H9 (cell line): ENCODE measurements at regions not wholly inside any gene's neighbourhood (a gene's known extent, or its start where the extent isn't known, plus 50 kb on each side); places are given as distances from the start of the nearest gene placed in this dataset.

Experiments
- DNase-seq: peaks from one replicate; pipeline ENCODE4 v3.0.0-alpha.2; 2017
- H2AFZ ChIP-seq: one replicate; pipeline ENCODE4 v1.6.1; 2013; ENCODE audit warnings: mild to moderate bottlenecking, low read length, control low read depth, moderate library complexity
- H2AK5ac ChIP-seq: 2 replicates; pipeline ENCODE4 v1.6.1; 2013; ENCODE audit warnings: low read length, control low read depth, mixed read lengths; ENCODE audit not compliant: insufficient read length
- H2BK120ac ChIP-seq: one replicate; pipeline ENCODE4 v1.6.1; 2013; ENCODE audit warnings: low read depth, mild to moderate bottlenecking, low read length, control low read depth, inconsistent platforms; ENCODE audit not compliant: poor library complexity, severe bottlenecking
- H2BK12ac ChIP-seq: 2 replicates; pipeline ENCODE4 v1.6.1; 2013; ENCODE audit warnings: low read length, control low read depth, mixed read lengths, low read depth; ENCODE audit not compliant: insufficient read length
- H2BK15ac ChIP-seq: 2 replicates; pipeline ENCODE4 v1.6.1; 2013; ENCODE audit warnings: low read depth, low read length, control low read depth
- H2BK20ac ChIP-seq: one replicate; pipeline ENCODE4 v1.6.1; 2013; ENCODE audit warnings: low read depth, mild to moderate bottlenecking, low read length, control low read depth, inconsistent platforms; ENCODE audit not compliant: poor library complexity, severe bottlenecking
- H2BK5ac ChIP-seq: 2 replicates; pipeline ENCODE4 v1.6.1; 2013; ENCODE audit warnings: low read length, control low read depth, mixed read lengths; ENCODE audit not compliant: insufficient read length
- H3K14ac ChIP-seq: 2 replicates; pipeline ENCODE4 v1.6.1; 2013; ENCODE audit warnings: low read length, control low read depth; ENCODE audit not compliant: insufficient read depth
- H3K18ac ChIP-seq: 2 replicates; pipeline ENCODE4 v1.6.1; 2013; ENCODE audit warnings: low read depth, mild to moderate bottlenecking, mixed read lengths, low read length, control low read depth; ENCODE audit not compliant: insufficient read length
- H3K23ac ChIP-seq: 2 replicates; pipeline ENCODE4 v1.6.1; 2013; ENCODE audit warnings: low read length, control low read depth, mixed read lengths, low read depth; ENCODE audit not compliant: insufficient read length
- H3K23me2 ChIP-seq: 2 replicates; pipeline ENCODE4 v1.6.1; 2013; ENCODE audit warnings: low read depth, mild to moderate bottlenecking, mixed read lengths, low read length, control low read depth; ENCODE audit not compliant: insufficient read length, poor library complexity, severe bottlenecking
- H3K27ac ChIP-seq: 2 replicates; pipeline ENCODE4 v1.5.1; 2013; ENCODE audit warnings: low read length, control low read depth, mixed read lengths, low read depth; ENCODE audit not compliant: insufficient read length
- H3K27me3 ChIP-seq: 2 replicates; pipeline ENCODE4 v1.6.1; 2013; ENCODE audit warnings: low read length, control low read depth, inconsistent platforms; ENCODE audit not compliant: insufficient read depth
- H3K4ac ChIP-seq: 2 replicates; pipeline ENCODE4 v1.6.1; 2013; ENCODE audit warnings: low read depth, mild to moderate bottlenecking, control low read depth, inconsistent platforms, low read length, moderate library complexity
- H3K4me1 ChIP-seq: 2 replicates; pipeline ENCODE4 v1.6.1; 2013; ENCODE audit warnings: low read length, control low read depth, inconsistent platforms; ENCODE audit not compliant: insufficient read depth
- H3K4me2 ChIP-seq: 2 replicates; pipeline ENCODE4 v1.6.1; 2013; ENCODE audit warnings: low read length, control low read depth, mixed read lengths; ENCODE audit not compliant: insufficient read length, insufficient read depth
- H3K56ac ChIP-seq: 2 replicates; pipeline ENCODE4 v1.6.1; 2013; ENCODE audit warnings: low read depth, mild to moderate bottlenecking, mixed read lengths, low read length, control low read depth; ENCODE audit not compliant: insufficient read length
- H3K79me1 ChIP-seq: 2 replicates; pipeline ENCODE4 v1.6.1; 2013; ENCODE audit warnings: low read depth, mild to moderate bottlenecking, moderate library complexity, low read length, control low read depth, inconsistent platforms; ENCODE audit not compliant: insufficient read depth, poor library complexity, severe bottlenecking
- H3K79me2 ChIP-seq: 2 replicates; pipeline ENCODE4 v1.6.1; 2013; ENCODE audit warnings: low read length, control low read depth, inconsistent platforms; ENCODE audit not compliant: insufficient read depth
- H3K9ac ChIP-seq: 2 replicates; pipeline ENCODE4 v1.6.1; 2013; ENCODE audit warnings: low read length, control low read depth, mixed read lengths; ENCODE audit not compliant: insufficient read length; ENCODE audit errors: extremely low read depth
- H3K9me3 ChIP-seq: one replicate; pipeline ENCODE4 v1.6.1; 2013; ENCODE audit warnings: low read depth, low read length, inconsistent platforms; ENCODE audit not compliant: control insufficient read depth
- H3T11ph ChIP-seq: one replicate; pipeline ENCODE4 v1.6.1; 2013; ENCODE audit warnings: mild to moderate bottlenecking, low read length, control low read depth, inconsistent platforms
- H4K20me1 ChIP-seq: one replicate; pipeline ENCODE4 v1.6.1; 2013; ENCODE audit not compliant: control insufficient read depth, insufficient read length, insufficient read depth
- H4K5ac ChIP-seq: 2 replicates; pipeline ENCODE4 v1.6.1; 2013; ENCODE audit warnings: low read depth, mild to moderate bottlenecking, mixed read lengths, low read length, control low read depth; ENCODE audit not compliant: insufficient read length
- H4K8ac ChIP-seq: replicated peaks from 2 replicates; pipeline ENCODE4 v1.6.1; 2013; ENCODE audit warnings: low read length, control low read depth, mixed read lengths, low read depth; ENCODE audit not compliant: insufficient read length
- H4K91ac ChIP-seq: 2 replicates; pipeline ENCODE4 v1.6.1; 2013; ENCODE audit warnings: low read depth, mild to moderate bottlenecking, moderate library complexity, mixed read lengths, low read length, control low read depth; ENCODE audit not compliant: insufficient read length
- H3K27ac Mint-ChIP-seq, 3 experiments: 2 replicates in 2 of 3; 3 replicates in 1 of 3; pipeline ENCODE4 v1.8.0; 2020 to 2021; ENCODE audit warnings: mixed read lengths in 3 of 3, mild to moderate bottlenecking in 1 of 3, moderate library complexity in 1 of 3
- H3K27me3 Mint-ChIP-seq: 2 replicates; pipeline ENCODE4 v1.8.0; 2021; ENCODE audit warnings: low read depth, mild to moderate bottlenecking, moderate library complexity, mixed read lengths
- H3K36me3 Mint-ChIP-seq, 3 experiments: 2 replicates in 2 of 3; 3 replicates in 1 of 3; pipeline ENCODE4 v1.8.0; 2020 to 2021; ENCODE audit warnings: low read depth in 3 of 3, mixed read lengths in 3 of 3; ENCODE audit not compliant: insufficient read depth in 1 of 3
- H3K4me1 Mint-ChIP-seq, 2 experiments: 2 replicates each; pipeline ENCODE4 v1.8.0; 2020; ENCODE audit warnings: mixed read lengths in 2 of 2
- H3K4me3 Mint-ChIP-seq, 2 experiments: 2 replicates in 1 of 2; 3 replicates in 1 of 2; pipeline ENCODE4 v1.8.0; 2020 to 2021; ENCODE audit warnings: mild to moderate bottlenecking in 2 of 2, mixed read lengths in 2 of 2, moderate library complexity in 1 of 2
- H3K9me3 Mint-ChIP-seq, 2 experiments: 2 replicates in 1 of 2; 3 replicates in 1 of 2; pipeline ENCODE4 v1.8.0; 2020; ENCODE audit warnings: mild to moderate bottlenecking in 2 of 2, mixed read lengths in 2 of 2, moderate library complexity in 1 of 2
- CTCF ChIP-seq: fragments of 200-600 bp; sonication (generic); conservative IDR thresholded peaks from 3 replicates; pipeline ENCODE4 v1.8.0; 2021; ENCODE audit warnings: antibody characterized with exemption, mild to moderate bottlenecking
- WGBS: extraction: QIAGEN DNeasy Blood & Tissue Kit; methylation state at CpG from one replicate; pipeline ENCODE4 v1.1.7; 2013; ENCODE audit warnings: missing lambda C conversion rate, low lambda C conversion rate, mixed read lengths; ENCODE audit not compliant: insufficient read length; ENCODE audit errors: extremely low coverage; 5-methylcytosine and 5-hydroxymethylcytosine counted together

GRCh38 chr17:45664921-45665320 is 119.2 kb upstream of the CRHR1 start:
- Histone ChIP-seq H2AFZ (no peak overlapping the region), H3K27me3 (no peaks in the 10 kb centered on the region), H2BK20ac (no peak overlapping the region), H4K8ac (no peak overlapping the region), H2BK5ac (no peak overlapping the region), H2BK12ac (no peak overlapping the region), H3K4me1 (no peaks in the 10 kb centered on the region), H4K91ac (no peak overlapping the region), H3K27ac (no peak overlapping the region), H3K14ac (no peak overlapping the region; the same call in 1 of the 2 replicates), H3K9me3 (no peaks in the 10 kb centered on the region), H3K56ac (no peak overlapping the region), H2BK120ac (no peak overlapping the region), H3K9ac (no peak overlapping the region), H3T11ph (no peak overlapping the region), H3K4me2 (no peak overlapping the region), H3K79me1 (no peaks in the 10 kb centered on the region), H3K23me2 (no peaks in the 10 kb centered on the region), H3K23ac (no peak overlapping the region), H3K79me2 (no peaks in the 10 kb centered on the region), H3K18ac (no peak overlapping the region), H3K4ac (no peak overlapping the region), H2AK5ac (no peak overlapping the region), H2BK15ac (no peak overlapping the region), H4K5ac (no peak overlapping the region), H4K20me1 (no peaks in the 10 kb centered on the region)
- Mint-ChIP-seq H3K4me3 (no peak overlapping the region), H3K4me1 (peaks cover 0 to 16% of the 10 kb centered on the region in 2 experiments; a peak in 1 of 4 replicates), H3K27ac (no peak overlapping the region), H3K9me3 (no peaks in the 10 kb centered on the region), H3K36me3 (no peaks in the 10 kb centered on the region), H3K27me3 (peaks cover 23% of the 10 kb centered on the region)
- TF ChIP-seq CTCF, result no peak
- DNase-seq, result no peak
- WGBS, result no CpG with 5 or more reads among the region's 6 CpGs
